ENCODE measurements at regions not wholly inside any gene's neighbourhood (a gene's known extent, or its start where the extent isn't known, plus 50 kb on each side); places are given as distances from the start of the nearest gene placed in this dataset.

- H3K4me2 ChIP-seq (ENCODE audit: insufficient read depth, insufficient read length, low read length): no peak overlapping the region
- no peak overlapping the region for H3K4ac ChIP-seq (ENCODE audit: low read depth, low read length)
- WGBS (ENCODE audit: extremely low coverage, insufficient read length, low lambda C conversion rate): no CpG with 5 or more reads among the region's 7 CpGs
- H2BK20ac ChIP-seq (ENCODE audit: low read depth, low read length, poor library complexity, severe bottlenecking): no peak overlapping the region
- no peak overlapping the region for H3K18ac ChIP-seq (ENCODE audit: insufficient read length, low read depth, low read length)
- H4K20me1 ChIP-seq (ENCODE audit: control insufficient read depth, insufficient read depth, insufficient read length): no peaks in the 10 kb centered on the region
- H2AFZ ChIP-seq (ENCODE audit: low read length): no peak overlapping the region
- H3K9me3 ChIP-seq (ENCODE audit: control insufficient read depth, low read depth, low read length): no peaks in the 10 kb centered on the region
- H3K23me2 ChIP-seq (ENCODE audit: insufficient read length, low read depth, low read length, poor library complexity, severe bottlenecking): no peaks in the 10 kb centered on the region
- no peaks in the 10 kb centered on the region for H3K79me2 ChIP-seq (ENCODE audit: insufficient read depth, low read length)
- H3K9ac ChIP-seq (ENCODE audit: extremely low read depth, insufficient read length, low read length): no peak overlapping the region
- H3K27me3 ChIP-seq (ENCODE audit: insufficient read depth, low read length): no peaks in the 10 kb centered on the region
- H2BK120ac ChIP-seq (ENCODE audit: low read depth, low read length, poor library complexity, severe bottlenecking): no peak overlapping the region
- H3K56ac ChIP-seq (ENCODE audit: insufficient read length, low read depth, low read length): no peak overlapping the region
- H3K4me3 Mint-ChIP-seq: no peak overlapping the region
- H4K8ac ChIP-seq (replicated peaks; ENCODE audit: insufficient read length, low read depth, low read length): no peak overlapping the region
- H3K27ac Mint-ChIP-seq: no peak overlapping the region
- peaks cover 14% of the 10 kb centered on the region in 2 experiments for H3K4me1 Mint-ChIP-seq
- H4K5ac ChIP-seq (ENCODE audit: insufficient read length, low read depth, low read length): no peak overlapping the region
- no peak overlapping the region for H2BK5ac ChIP-seq (ENCODE audit: insufficient read length, low read length)
- H4K91ac ChIP-seq (ENCODE audit: insufficient read length, low read depth, low read length): no peak overlapping the region
- no peaks in the 10 kb centered on the region; the same call in 1 of the 2 replicates for H3K4me1 ChIP-seq (ENCODE audit: insufficient read depth, low read length)
- H3K79me1 ChIP-seq (ENCODE audit: insufficient read depth, low read depth, low read length, poor library complexity, severe bottlenecking): no peaks in the 10 kb centered on the region
- no peak overlapping the region for H2BK12ac ChIP-seq (ENCODE audit: insufficient read length, low read depth, low read length)
- no peaks in the 10 kb centered on the region for H3K27me3 Mint-ChIP-seq (ENCODE audit: low read depth)
- no peaks in the 10 kb centered on the region for H3K9me3 Mint-ChIP-seq
- TF ChIP-seq CTCF (conservative IDR thresholded peaks at IDR 0.05): no peak
- DNase-seq: no peak
- H3T11ph ChIP-seq (ENCODE audit: low read length): no peak overlapping the region
- H3K27ac ChIP-seq (ENCODE audit: insufficient read length, low read depth, low read length): no peak overlapping the region
- no peak overlapping the region for H2BK15ac ChIP-seq (ENCODE audit: low read depth, low read length)
- no peak overlapping the region for H3K14ac ChIP-seq (ENCODE audit: insufficient read depth, low read length)
- H2AK5ac ChIP-seq (ENCODE audit: insufficient read length, low read length): no peak overlapping the region
- no peaks in the 10 kb centered on the region for H3K36me3 Mint-ChIP-seq (ENCODE audit: insufficient read depth in 1 of 3, low read depth in 3 of 3)
- no peak overlapping the region for H3K23ac ChIP-seq (ENCODE audit: insufficient read length, low read depth, low read length)
Measured at GRCh38 chr15:36469311-36469966, 110.0 kb upstream of the CDIN1 start.

All from H9 (cell line).